RWPE2 (cell line): ENCODE measurements at regions not wholly inside any gene's neighbourhood (a gene's known extent, or its start where the extent isn't known, plus 50 kb on each side); places are given as distances from the start of the nearest gene placed in this dataset.

Experiments
- ATAC-seq: fragments of 200-7000 bp; cut with Tn5 transposase; 3 replicates; pipeline ENCODE4 v1.9.1; 2021; ENCODE audit warnings: low read depth
- DNase-seq: peaks from one replicate; pipeline ENCODE4 v3.0.0-alpha.2; 2020; ENCODE audit warnings: low spot score
- H3K27ac ChIP-seq: fragments of 450-650 bp; 2 replicates; pipeline ENCODE4 v1.5.1; 2017; ENCODE audit warnings: mild to moderate bottlenecking; ENCODE audit not compliant: poor library complexity, severe bottlenecking
- H3K27me3 ChIP-seq: fragments of 250-450 bp; sonication (Bioruptor Pico); 2 replicates; pipeline ENCODE4 v1.5.1; 2021; ENCODE audit warnings: mild to moderate bottlenecking, moderate library complexity; ENCODE audit not compliant: insufficient read depth, poor library complexity, severe bottlenecking
- H3K36me3 ChIP-seq: fragments of 250-450 bp; sonication (Bioruptor Pico); 2 replicates; pipeline ENCODE4 v1.5.1; 2020; ENCODE audit warnings: low read depth, mild to moderate bottlenecking, moderate library complexity
- H3K4me1 ChIP-seq: fragments of 250-450 bp; sonication (Bioruptor Pico); 2 replicates; pipeline ENCODE4 v1.5.1; 2021; ENCODE audit warnings: mild to moderate bottlenecking, moderate library complexity; ENCODE audit not compliant: insufficient read depth, poor library complexity, severe bottlenecking
- H3K4me3 ChIP-seq: fragments of 250-450 bp; sonication (Bioruptor Pico); 2 replicates; pipeline ENCODE4 v1.5.1; 2021; ENCODE audit warnings: mild to moderate bottlenecking, moderate library complexity; ENCODE audit not compliant: severe bottlenecking
- H3K9me3 ChIP-seq: fragments of 250-450 bp; sonication (Bioruptor Pico); 2 replicates; pipeline ENCODE4 v1.5.1; 2021; ENCODE audit warnings: mild to moderate bottlenecking, moderate library complexity; ENCODE audit not compliant: severe bottlenecking
- TF ChIP-seq, protein P1 (sequence below): fragments of 450-650 bp; IDR thresholded peaks from one replicate; pipeline ENCODE4 v1.5.1; 2017; ENCODE audit warnings: mild to moderate bottlenecking, moderate library complexity; ENCODE audit not compliant: poor library complexity, severe bottlenecking

GRCh38 chr2:220779931-220780330, 792.2 kb downstream of the EPHA4 start:
- H3K4me3 ChIP-seq: no peak overlapping the region
- peaks cover 9% of the 10 kb centered on the region for H3K4me1 ChIP-seq
- H3K36me3 ChIP-seq: no peaks in the 10 kb centered on the region
- TF ChIP-seq, protein P1, sequence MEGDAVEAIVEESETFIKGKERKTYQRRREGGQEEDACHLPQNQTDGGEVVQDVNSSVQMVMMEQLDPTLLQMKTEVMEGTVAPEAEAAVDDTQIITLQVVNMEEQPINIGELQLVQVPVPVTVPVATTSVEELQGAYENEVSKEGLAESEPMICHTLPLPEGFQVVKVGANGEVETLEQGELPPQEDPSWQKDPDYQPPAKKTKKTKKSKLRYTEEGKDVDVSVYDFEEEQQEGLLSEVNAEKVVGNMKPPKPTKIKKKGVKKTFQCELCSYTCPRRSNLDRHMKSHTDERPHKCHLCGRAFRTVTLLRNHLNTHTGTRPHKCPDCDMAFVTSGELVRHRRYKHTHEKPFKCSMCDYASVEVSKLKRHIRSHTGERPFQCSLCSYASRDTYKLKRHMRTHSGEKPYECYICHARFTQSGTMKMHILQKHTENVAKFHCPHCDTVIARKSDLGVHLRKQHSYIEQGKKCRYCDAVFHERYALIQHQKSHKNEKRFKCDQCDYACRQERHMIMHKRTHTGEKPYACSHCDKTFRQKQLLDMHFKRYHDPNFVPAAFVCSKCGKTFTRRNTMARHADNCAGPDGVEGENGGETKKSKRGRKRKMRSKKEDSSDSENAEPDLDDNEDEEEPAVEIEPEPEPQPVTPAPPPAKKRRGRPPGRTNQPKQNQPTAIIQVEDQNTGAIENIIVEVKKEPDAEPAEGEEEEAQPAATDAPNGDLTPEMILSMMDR: no peak
- no peaks in the 10 kb centered on the region for H3K9me3 ChIP-seq
- peak; percentile 55; the same call in 2 of the 3 replicates for ATAC-seq
- peak overlapping the region; percentile 28 for H3K27ac ChIP-seq
- H3K27me3 ChIP-seq: no peaks in the 10 kb centered on the region
- DNase-seq: no peak

- no peaks in the 10 kb centered on the region for H3K36me3 ChIP-seq
Observed at GRCh38 chr2:220781622-220782241, 790.4 kb downstream of the EPHA4 start.

GRCh38 chr2:220782609-220783113, 789.4 kb downstream of the EPHA4 start:
- ATAC-seq: no peak
- TF ChIP-seq, protein P1: no peak
- no peaks in the 10 kb centered on the region for H3K36me3 ChIP-seq

More at GRCh38 chr2:220781622-220782241, 790.4 kb downstream of the EPHA4 start:
- no peak overlapping the region for H3K27ac ChIP-seq
- DNase-seq: no peak
- H3K27me3 ChIP-seq: no peaks in the 10 kb centered on the region
- TF ChIP-seq, protein P1: no peak
- no peak overlapping the region for H3K4me3 ChIP-seq
- ATAC-seq: no peak
- peaks cover 19% of the 10 kb centered on the region for H3K4me1 ChIP-seq
- no peaks in the 10 kb centered on the region for H3K9me3 ChIP-seq

DNA sequence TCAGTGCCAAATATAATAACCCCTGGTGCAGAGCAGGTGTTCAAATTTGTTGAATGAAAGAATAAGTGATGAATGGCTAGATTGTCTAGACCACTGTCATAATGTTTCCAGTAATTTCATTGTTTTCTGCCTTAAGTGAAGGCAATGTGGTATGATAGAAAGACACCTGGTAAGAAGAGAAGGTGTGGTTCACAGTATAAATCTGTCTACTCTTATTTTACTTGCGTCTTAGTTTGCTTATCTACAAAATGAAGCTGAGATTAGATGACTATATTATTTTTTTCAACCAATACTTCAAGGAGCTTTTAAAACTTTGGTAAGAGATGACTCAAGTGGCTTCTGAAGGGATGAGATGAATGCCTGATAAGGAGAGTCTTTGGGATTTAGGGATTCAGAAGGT, 788.4 kb downstream of the EPHA4 start:
- TF ChIP-seq, protein P1: no peak
- Histone ChIP-seq H3K27ac (no peak overlapping the region), H3K27me3 (no peaks in the 10 kb centered on the region), H3K36me3 (no peaks in the 10 kb centered on the region), H3K4me3 (no peak overlapping the region), H3K9me3 (no peaks in the 10 kb centered on the region), H3K4me1 (peaks cover 19% of the 10 kb centered on the region)
- no peak for DNase-seq
- ATAC-seq: no peak

More at GRCh38 chr2:220782609-220783113, 789.4 kb downstream of the EPHA4 start:
- Histone ChIP-seq H3K9me3 (no peaks in the 10 kb centered on the region), H3K4me1 (peaks cover 19% of the 10 kb centered on the region), H3K4me3 (no peak overlapping the region), H3K27me3 (no peaks in the 10 kb centered on the region), H3K27ac (no peak overlapping the region)
- DNase-seq: no peak

DNA sequence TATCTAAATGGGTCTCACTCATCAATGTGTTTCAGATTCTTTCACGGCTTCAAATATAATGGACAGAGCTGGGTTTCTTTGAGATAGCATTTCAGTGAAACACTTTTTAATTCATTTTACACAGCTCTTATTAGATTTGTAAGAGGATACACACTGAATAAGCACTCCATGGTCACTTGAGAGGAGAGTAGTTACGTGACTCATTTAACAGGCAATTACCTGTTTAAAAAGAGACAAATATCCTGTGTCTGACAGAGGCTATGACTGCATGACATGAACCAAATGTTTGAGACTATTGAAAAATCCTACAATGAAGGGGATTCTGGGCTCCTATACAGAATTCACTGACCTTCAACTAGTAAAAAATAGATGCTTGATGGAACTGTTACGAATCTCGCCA, 786.9 kb downstream of the EPHA4 start:
- H3K27me3 ChIP-seq: no peaks in the 10 kb centered on the region
- H3K36me3 ChIP-seq: no peaks in the 10 kb centered on the region
- no peak overlapping the region for H3K4me3 ChIP-seq
- TF ChIP-seq, protein P1: no peak
- H3K27ac ChIP-seq: no peak overlapping the region
- peaks cover 19% of the 10 kb centered on the region for H3K4me1 ChIP-seq
- ATAC-seq (0 out of 3 replicates have a peak, but pooled peaks have one; percentile 33), DNase-seq (no peak)
- H3K9me3 ChIP-seq: no peaks in the 10 kb centered on the region
